ENCODE measurements at regions not wholly inside any gene's neighbourhood (a gene's known extent, or its start where the extent isn't known, plus 50 kb on each side); places are given as distances from the start of the nearest gene placed in this dataset.

- TF ChIP-seq ZBTB40 (IDR thresholded peaks at IDR 0.05) (no peak), ZBTB40 (CRISPR knock-in tag; IDR thresholded peaks at IDR 0.05) (no peak), MXD1 (CRISPR knock-in tag; IDR thresholded peaks at IDR 0.05) (peak; percentile 59; the same call in 1 of the 2 replicates), LCORL (IDR thresholded peaks at IDR 0.05) (no peak), LCORL (CRISPR knock-in tag; IDR thresholded peaks at IDR 0.05) (0 out of 2 replicates have a peak, but pooled peaks have one; percentile 47), PHF20 (CRISPR knock-in tag; IDR thresholded peaks at IDR 0.05) (no peak; the same call in 1 of the 2 replicates), SMARCC2 (IDR thresholded peaks at IDR 0.05) (no peak), PPARG (CRISPR knock-in tag; conservative IDR thresholded peaks at IDR 0.05) (no peak), ZSCAN25 (CRISPR knock-in tag; IDR thresholded peaks at IDR 0.05) (no peak), ZNF674 (CRISPR knock-in tag; IDR thresholded peaks at IDR 0.05; ENCODE audit: low read depth) (no peak), ZNF546 (CRISPR knock-in tag; conservative IDR thresholded peaks at IDR 0.05) (no peak), GATAD2A (CRISPR knock-in tag; IDR thresholded peaks at IDR 0.05) (no peak), KDM5B (CRISPR knock-in tag; IDR thresholded peaks at IDR 0.05; ENCODE audit: borderline replicate concordance) (peak; percentile 62; the same call in 1 of the 2 replicates), SP4 (CRISPR knock-in tag; IDR thresholded peaks at IDR 0.05) (no peak), ARNT2 (CRISPR knock-in tag; IDR thresholded peaks at IDR 0.05; ENCODE audit: low read depth) (peak; percentile 32; the same call in 1 of the 2 replicates), ZNF296 (CRISPR knock-in tag; conservative IDR thresholded peaks at IDR 0.05) (no peak), IRF9 (CRISPR knock-in tag; IDR thresholded peaks at IDR 0.05; ENCODE audit: borderline replicate concordance) (peak; percentile 66; the same call in 1 of the 2 replicates)
These were observed 51.3 kb upstream of the SLC1A4 start (continued) for GRCh38 chr2:64937687-64938491.

All from HepG2 (cell line).